OCI-LY7 (cell line): ENCODE measurements at regions not wholly inside any gene's neighbourhood (a gene's known extent, or its start where the extent isn't known, plus 50 kb on each side); places are given as distances from the start of the nearest gene placed in this dataset.
"Not testable (repeated sequence)": the region's sequence is repeated elsewhere in the genome, so short reads cannot be mapped to it uniquely, and the experiment has no call there.

Experiments
- BruUV-seq: library from RNA; stranded (reverse); fragments of 400-500 nt; replicated peaks from 2 replicates; lab custom pipeline; 2021; lab: Mats Ljungman, UMichigan
- CTCF ChIA-PET: fragments of 300-600 bp; sonication (Branson Sonifier 250); formaldehyde crosslinking; loops from one replicate; lab custom pipeline; 2022; ENCODE audit warnings: antibody characterized with exemption; ENCODE audit not compliant: unreplicated experiment; lab: Charles Lee
- POLR2A ChIA-PET: fragments of 300-600 bp; sonication (Branson Sonifier 250); formaldehyde crosslinking; loops from one replicate; lab custom pipeline; 2022; ENCODE audit warnings: antibody characterized with exemption; lab: Charles Lee
- DNase-seq: peaks from one replicate; pipeline ENCODE4 v3.0.0-alpha.2; 2015; ENCODE audit warnings: low spot score
- H2AFZ ChIP-seq: fragments of 200-600 bp; sonication (generic), shearing (Covaris generic); 2 replicates; pipeline ENCODE4 v1.6.1; 2014; ENCODE audit warnings: mild to moderate bottlenecking, antibody characterized with exemption, low read length, moderate library complexity
- H3K27ac ChIP-seq: fragments of 200-600 bp; sonication (generic); 2 replicates; pipeline ENCODE4 v1.5.1; 2014; ENCODE audit warnings: mixed run types, low read depth, mild to moderate bottlenecking, moderate library complexity, low read length, inconsistent platforms; ENCODE audit not compliant: poor library complexity, severe bottlenecking
- H3K36me3 ChIP-seq: fragments of 200-600 bp; sonication (generic); 2 replicates; pipeline ENCODE4 v1.6.1; 2014; ENCODE audit warnings: mild to moderate bottlenecking, antibody characterized with exemption, low read length, moderate library complexity, mixed read lengths; ENCODE audit not compliant: insufficient read depth
- H3K4me1 ChIP-seq: fragments of 200-600 bp; sonication (generic); 2 replicates; pipeline ENCODE4 v1.5.1; 2014; ENCODE audit warnings: mild to moderate bottlenecking, low read length; ENCODE audit not compliant: insufficient read depth, poor library complexity, severe bottlenecking
- H3K4me2 ChIP-seq: fragments of 200-600 bp; sonication (generic); 2 replicates; pipeline ENCODE4 v1.6.1; 2014; ENCODE audit warnings: mild to moderate bottlenecking, low read length
- H3K4me3 ChIP-seq: fragments of 200-600 bp; sonication (generic); 2 replicates; pipeline ENCODE4 v1.5.1; 2014; ENCODE audit warnings: mild to moderate bottlenecking, low read depth, low read length; ENCODE audit not compliant: poor library complexity, severe bottlenecking
- H3K79me2 ChIP-seq: fragments of 200-600 bp; sonication (generic); 2 replicates; pipeline ENCODE4 v1.6.1; 2016; ENCODE audit warnings: low read depth, mild to moderate bottlenecking, low read length, moderate library complexity, mixed read lengths; ENCODE audit not compliant: insufficient read depth
- H3K9me2 ChIP-seq: fragments of 200-600 bp; sonication (generic); 2 replicates; pipeline ENCODE4 v1.6.1; 2016; ENCODE audit warnings: mild to moderate bottlenecking, low read length, mixed read lengths; ENCODE audit not compliant: insufficient read depth
- H3K9me3 ChIP-seq: fragments of 200-600 bp; sonication (generic); 2 replicates; pipeline ENCODE4 v1.6.1; 2014; ENCODE audit warnings: mild to moderate bottlenecking, mixed run types, low read length, mixed read lengths
- H4K20me1 ChIP-seq: fragments of 200-600 bp; sonication (generic); 2 replicates; pipeline ENCODE4 v1.6.1; 2014; ENCODE audit warnings: mild to moderate bottlenecking, antibody characterized with exemption, low read length, moderate library complexity, mixed read lengths; ENCODE audit not compliant: insufficient read depth
- EZH2phosphoT487 ChIP-seq: fragments of 200-600 bp; sonication (generic); IDR thresholded peaks from 2 replicates; pipeline ENCODE4 v1.6.1; 2018; ENCODE audit warnings: low read depth, borderline replicate concordance, mild to moderate bottlenecking, mixed run types, antibody characterized with exemption, low read length, moderate library complexity, mixed read lengths
- intact Hi-C: fragments of 100-400 bp; cut with micrococcal nuclease; formaldehyde crosslinking; loops from one replicate; pipeline ENCODE4 v1.10.0; 2022; ENCODE audit not compliant: unreplicated experiment
- TF ChIP-seq, protein P1 (sequence below): fragments of 200-600 bp; sonication (generic); conservative IDR thresholded peaks from 2 replicates; pipeline ENCODE4 v1.5.1; 2014; ENCODE audit warnings: mild to moderate bottlenecking, antibody characterized with exemption, low read length, moderate library complexity, mixed read lengths

GRCh38 chr12:31796270-31796951 lies 67.6 kb upstream of the AMN1 start:
- no peaks in the 10 kb centered on the region for H3K36me3 ChIP-seq
- H3K9me3 ChIP-seq, result no peaks in the 10 kb centered on the region
- no peaks in the 10 kb centered on the region for H3K79me2 ChIP-seq
- H3K4me3 ChIP-seq, result no peak overlapping the region
- H2AFZ ChIP-seq, result 0 out of 2 replicates have a peak overlapping the region, but pooled peaks have one; percentile 6
- POLR2A ChIA-PET, result no interaction called here
- H4K20me1 ChIP-seq, result no peaks in the 10 kb centered on the region
- DNase-seq, result no peak
- TF ChIP-seq EZH2phosphoT487, result no peak
- TF ChIP-seq, protein P1, sequence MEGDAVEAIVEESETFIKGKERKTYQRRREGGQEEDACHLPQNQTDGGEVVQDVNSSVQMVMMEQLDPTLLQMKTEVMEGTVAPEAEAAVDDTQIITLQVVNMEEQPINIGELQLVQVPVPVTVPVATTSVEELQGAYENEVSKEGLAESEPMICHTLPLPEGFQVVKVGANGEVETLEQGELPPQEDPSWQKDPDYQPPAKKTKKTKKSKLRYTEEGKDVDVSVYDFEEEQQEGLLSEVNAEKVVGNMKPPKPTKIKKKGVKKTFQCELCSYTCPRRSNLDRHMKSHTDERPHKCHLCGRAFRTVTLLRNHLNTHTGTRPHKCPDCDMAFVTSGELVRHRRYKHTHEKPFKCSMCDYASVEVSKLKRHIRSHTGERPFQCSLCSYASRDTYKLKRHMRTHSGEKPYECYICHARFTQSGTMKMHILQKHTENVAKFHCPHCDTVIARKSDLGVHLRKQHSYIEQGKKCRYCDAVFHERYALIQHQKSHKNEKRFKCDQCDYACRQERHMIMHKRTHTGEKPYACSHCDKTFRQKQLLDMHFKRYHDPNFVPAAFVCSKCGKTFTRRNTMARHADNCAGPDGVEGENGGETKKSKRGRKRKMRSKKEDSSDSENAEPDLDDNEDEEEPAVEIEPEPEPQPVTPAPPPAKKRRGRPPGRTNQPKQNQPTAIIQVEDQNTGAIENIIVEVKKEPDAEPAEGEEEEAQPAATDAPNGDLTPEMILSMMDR, result no peak
- no peak overlapping the region for H3K4me2 ChIP-seq
- H3K27ac ChIP-seq, result no peak overlapping the region
- no TSS peak for BruUV-seq
- intact Hi-C loops, result no loop called here
- CTCF ChIA-PET, result no interaction called here
- no peaks in the 10 kb centered on the region for H3K9me2 ChIP-seq
- H3K4me1 ChIP-seq, result no peaks in the 10 kb centered on the region

DNA sequence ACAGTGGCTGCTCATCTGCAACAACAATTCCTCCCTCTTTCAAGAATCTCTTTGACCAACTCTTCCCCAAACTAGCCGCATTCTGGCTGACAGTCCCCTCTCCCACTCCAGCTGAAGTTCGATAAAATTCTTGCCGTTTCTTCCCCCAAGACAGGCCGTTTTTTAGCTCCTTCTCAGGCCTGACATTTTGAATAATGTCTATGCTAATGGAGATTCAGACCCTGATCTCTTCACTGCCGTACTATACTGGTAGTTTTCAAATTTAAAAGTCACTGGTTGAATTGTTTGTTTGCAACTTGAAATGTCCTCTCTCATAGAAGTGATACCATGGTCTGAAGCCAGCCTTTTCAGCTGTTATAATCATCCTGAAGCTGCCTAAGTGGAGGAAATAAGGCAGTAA lies 65.9 kb upstream of the AMN1 start:
- ChIA-PET POLR2A (interaction anchor here (0.6 kb wide), 1 partner anchor 17 kb away, joined by 3 read pairs; no protein-coding TSS in a partner anchor), CTCF (no interaction called here)
- no peak overlapping the region for H3K4me2 ChIP-seq
- no peak overlapping the region for H3K4me3 ChIP-seq
- intact Hi-C loops, result no loop called here
- H3K4me1 ChIP-seq, result no peaks in the 10 kb centered on the region
- H3K27ac ChIP-seq, result no peak overlapping the region
- no peaks in the 10 kb centered on the region for H3K36me3 ChIP-seq
- H2AFZ ChIP-seq, result peak overlapping the region; percentile 3; the same call in 1 of the 2 replicates
- no TSS peak for BruUV-seq
- no peaks in the 10 kb centered on the region for H4K20me1 ChIP-seq
- TF ChIP-seq, protein P1, result no peak
- no peak for TF ChIP-seq EZH2phosphoT487
- H3K9me3 ChIP-seq, result no peaks in the 10 kb centered on the region
- H3K9me2 ChIP-seq, result no peaks in the 10 kb centered on the region
- no peak for DNase-seq
- H3K79me2 ChIP-seq, result no peaks in the 10 kb centered on the region

DNA sequence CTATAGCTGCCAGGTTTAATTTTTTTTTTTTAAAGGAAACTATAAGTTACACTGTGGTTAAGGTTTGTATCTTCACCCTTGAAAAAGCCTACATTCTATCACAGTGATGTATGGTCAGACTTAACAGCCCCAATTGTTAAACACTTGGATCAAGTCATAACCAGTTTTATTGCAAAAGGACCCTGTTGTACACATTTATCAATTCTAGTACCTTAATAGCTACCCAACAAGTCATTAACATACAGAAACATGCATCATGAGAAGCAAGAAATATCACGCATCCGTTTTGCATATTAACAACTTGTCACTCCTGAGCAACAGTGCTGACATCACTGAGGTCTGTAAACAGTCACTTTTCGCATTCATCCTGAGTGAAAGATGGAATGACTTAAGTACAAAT lies 62.4 kb upstream of the AMN1 start:
- H3K4me2 ChIP-seq, H3K79me2 ChIP-seq, DNase-seq, BruUV-seq, H4K20me1 ChIP-seq, H3K9me2 ChIP-seq, H2AFZ ChIP-seq, H3K36me3 ChIP-seq, intact Hi-C loops, H3K4me1 ChIP-seq, H3K27ac ChIP-seq, H3K9me3 ChIP-seq, H3K4me3 ChIP-seq, CTCF ChIA-PET: not testable (repeated sequence)
- POLR2A ChIA-PET, result interaction anchor here (0.6 to 0.8 kb wide), 4 partner anchors 10 to 28 kb away, joined by 3 to 4 read pairs (median 4); no protein-coding TSS in a partner anchor
